SJCRH30 (cell line): ENCODE measurements at regions not wholly inside any gene's neighbourhood (a gene's known extent, or its start where the extent isn't known, plus 50 kb on each side); places are given as distances from the start of the nearest gene placed in this dataset.
"Not testable (repeated sequence)": the region's sequence is repeated elsewhere in the genome, so short reads cannot be mapped to it uniquely, and the experiment has no call there.

Experiments used
- DNase-seq, 2 experiments: peaks; one replicate each; pipeline ENCODE4 v3.0.0-alpha.2; 2015 to 2020
- H3K27ac ChIP-seq: fragments of 250-450 bp; sonication (Bioruptor Pico); 2 replicates; pipeline ENCODE4 v1.5.1; 2020; ENCODE audit warnings: mild to moderate bottlenecking, moderate library complexity
- H3K27me3 ChIP-seq: fragments of 250-450 bp; sonication (Bioruptor Pico); 2 replicates; pipeline ENCODE4 v1.5.1; 2020; ENCODE audit warnings: mild to moderate bottlenecking, moderate library complexity
- H3K36me3 ChIP-seq: fragments of 250-450 bp; sonication (Bioruptor Pico); 2 replicates; pipeline ENCODE4 v1.5.1; 2020; ENCODE audit warnings: mild to moderate bottlenecking, moderate library complexity
- H3K4me1 ChIP-seq: fragments of 250-450 bp; sonication (Bioruptor Pico); 2 replicates; pipeline ENCODE4 v1.5.1; 2020; ENCODE audit warnings: mild to moderate bottlenecking, moderate library complexity
- H3K4me3 ChIP-seq: fragments of 250-450 bp; sonication (Bioruptor Pico); 2 replicates; pipeline ENCODE4 v1.5.1; 2020; ENCODE audit warnings: mild to moderate bottlenecking, moderate library complexity
- H3K9me3 ChIP-seq: fragments of 250-450 bp; sonication (Bioruptor Pico); replicated peaks from 2 replicates; pipeline ENCODE4 v1.5.1; 2020; ENCODE audit warnings: mild to moderate bottlenecking, moderate library complexity

- Histone ChIP-seq H3K4me1 (no peaks in the 10 kb centered on the region), H3K27me3 (no peaks in the 10 kb centered on the region), H3K36me3 (no peaks in the 10 kb centered on the region), H3K9me3 (peaks cover 5% of the 10 kb centered on the region; the same call in 1 of the 2 replicates), H3K4me3 (no peak overlapping the region), H3K27ac (no peak overlapping the region)
- DNase-seq = no peak
These were observed 751.4 kb upstream of the AUTS2 start for GRCh38 chr7:68846811-68847325.

GRCh38 chr7:68853254-68853653, 745.0 kb upstream of the AUTS2 start:
- DNase-seq = no peak
- H3K27me3 ChIP-seq = no peaks in the 10 kb centered on the region
- H3K27ac ChIP-seq = no peak overlapping the region

GRCh38 chr7:68857571-68857970, 740.7 kb upstream of the AUTS2 start:
- Histone ChIP-seq H3K36me3 (no peaks in the 10 kb centered on the region), H3K4me3 (no peak overlapping the region), H3K9me3 (no peaks in the 10 kb centered on the region), H3K4me1 (no peaks in the 10 kb centered on the region), H3K27ac (no peak overlapping the region), H3K27me3 (no peaks in the 10 kb centered on the region)
- no peak for DNase-seq

More at GRCh38 chr7:68853254-68853653, 745.0 kb upstream of the AUTS2 start:
- no peaks in the 10 kb centered on the region for H3K4me1 ChIP-seq
- no peak overlapping the region for H3K4me3 ChIP-seq
- H3K36me3 ChIP-seq = no peaks in the 10 kb centered on the region
- peaks cover 5% of the 10 kb centered on the region; the same call in 1 of the 2 replicates for H3K9me3 ChIP-seq

GRCh38 chr7:68858497-68858896, 739.8 kb upstream of the AUTS2 start:
- Histone ChIP-seq H3K4me3 (no peak overlapping the region), H3K27me3 (no peaks in the 10 kb centered on the region), H3K27ac (no peak overlapping the region), H3K4me1 (no peaks in the 10 kb centered on the region), H3K9me3 (no peaks in the 10 kb centered on the region), H3K36me3 (no peaks in the 10 kb centered on the region)
- DNase-seq = no peak

GRCh38 chr7:68861171-68861570, 737.1 kb upstream of the AUTS2 start:
- Histone ChIP-seq H3K36me3 (no peaks in the 10 kb centered on the region), H3K27me3 (no peaks in the 10 kb centered on the region), H3K4me1 (no peaks in the 10 kb centered on the region), H3K27ac (no peak overlapping the region), H3K9me3 (no peaks in the 10 kb centered on the region), H3K4me3 (no peak overlapping the region)
- no peak for DNase-seq

GRCh38 chr7:68862261-68862660, 736.0 kb upstream of the AUTS2 start:
- H3K27me3 ChIP-seq = no peaks in the 10 kb centered on the region
- H3K4me1 ChIP-seq = no peaks in the 10 kb centered on the region
- H3K27ac ChIP-seq = no peak overlapping the region
- H3K9me3 ChIP-seq = no peaks in the 10 kb centered on the region
- no peaks in the 10 kb centered on the region for H3K36me3 ChIP-seq
- DNase-seq = no peak
- no peak overlapping the region for H3K4me3 ChIP-seq

GRCh38 chr7:68862736-68863135, 735.5 kb upstream of the AUTS2 start:
- Histone ChIP-seq H3K27ac (no peak overlapping the region), H3K9me3 (no peaks in the 10 kb centered on the region), H3K4me3 (no peak overlapping the region), H3K36me3 (no peaks in the 10 kb centered on the region), H3K4me1 (no peaks in the 10 kb centered on the region), H3K27me3 (no peaks in the 10 kb centered on the region)
- peak in 1 of 2 experiments; percentile 5 for DNase-seq

- Histone ChIP-seq H3K27ac (no peak overlapping the region), H3K9me3 (0 out of 2 replicates have a peak, but pooled peaks cover 3% of the 10 kb centered on the region), H3K4me3 (no peak overlapping the region), H3K27me3 (no peaks in the 10 kb centered on the region), H3K36me3 (no peaks in the 10 kb centered on the region), H3K4me1 (no peaks in the 10 kb centered on the region)
- no peak for DNase-seq
These were observed 732.7 kb upstream of the AUTS2 start for GRCh38 chr7:68865351-68866199.

- no peak overlapping the region for H3K27ac ChIP-seq
- no peak overlapping the region for H3K4me3 ChIP-seq
- H3K27me3 ChIP-seq = no peaks in the 10 kb centered on the region
- 0 out of 2 replicates have a peak, but pooled peaks cover 3% of the 10 kb centered on the region for H3K9me3 ChIP-seq
- H3K36me3 ChIP-seq = no peaks in the 10 kb centered on the region
- H3K4me1 ChIP-seq = no peaks in the 10 kb centered on the region
- no peak for DNase-seq
These were observed 732.1 kb upstream of the AUTS2 start for GRCh38 chr7:68866200-68866570.

GRCh38 chr7:68866721-68867120, 731.6 kb upstream of the AUTS2 start:
- H3K27ac ChIP-seq, DNase-seq, H3K4me3 ChIP-seq, H3K36me3 ChIP-seq, H3K9me3 ChIP-seq, H3K27me3 ChIP-seq, H3K4me1 ChIP-seq: not testable (repeated sequence)

GRCh38 chr7:68868978-68869377, 729.3 kb upstream of the AUTS2 start:
- Histone ChIP-seq H3K36me3 (no peaks in the 10 kb centered on the region), H3K27me3 (no peaks in the 10 kb centered on the region), H3K4me3 (no peak overlapping the region), H3K4me1 (no peaks in the 10 kb centered on the region), H3K27ac (no peak overlapping the region), H3K9me3 (0 out of 2 replicates have a peak, but pooled peaks cover 3% of the 10 kb centered on the region)
- DNase-seq = no peak

GRCh38 chr7:68873616-68874015, 724.7 kb upstream of the AUTS2 start:
- Histone ChIP-seq H3K4me3 (no peak overlapping the region), H3K27ac (no peak overlapping the region), H3K4me1 (no peaks in the 10 kb centered on the region), H3K36me3 (no peaks in the 10 kb centered on the region), H3K9me3 (no peaks in the 10 kb centered on the region), H3K27me3 (no peaks in the 10 kb centered on the region; the same call in 1 of the 2 replicates)
- no peak for DNase-seq

GRCh38 chr7:68875857-68876256, 722.4 kb upstream of the AUTS2 start:
- no peaks in the 10 kb centered on the region for H3K4me1 ChIP-seq
- H3K4me3 ChIP-seq = no peak overlapping the region
- H3K36me3 ChIP-seq = no peaks in the 10 kb centered on the region
- no peak for DNase-seq
- H3K27me3 ChIP-seq = no peaks in the 10 kb centered on the region; the same call in 1 of the 2 replicates
- no peak overlapping the region for H3K27ac ChIP-seq
- H3K9me3 ChIP-seq = no peaks in the 10 kb centered on the region

- H3K4me3 ChIP-seq, H3K9me3 ChIP-seq, H3K27me3 ChIP-seq, H3K4me1 ChIP-seq, DNase-seq, H3K27ac ChIP-seq, H3K36me3 ChIP-seq: not testable (repeated sequence)
These were observed 711.2 kb upstream of the AUTS2 start for GRCh38 chr7:68887116-68887515.

- no peaks in the 10 kb centered on the region for H3K27me3 ChIP-seq
- no peaks in the 10 kb centered on the region for H3K36me3 ChIP-seq
- H3K4me3 ChIP-seq = no peak overlapping the region
- H3K27ac ChIP-seq = no peak overlapping the region
- no peaks in the 10 kb centered on the region for H3K4me1 ChIP-seq
- DNase-seq = no peak
- no peaks in the 10 kb centered on the region for H3K9me3 ChIP-seq
These were observed 709.3 kb upstream of the AUTS2 start for GRCh38 chr7:68888971-68889385.

GRCh38 chr7:68892236-68892635, 706.0 kb upstream of the AUTS2 start:
- H3K4me3 ChIP-seq = no peak overlapping the region
- no peaks in the 10 kb centered on the region for H3K36me3 ChIP-seq
- H3K9me3 ChIP-seq = no peaks in the 10 kb centered on the region
- H3K4me1 ChIP-seq = no peaks in the 10 kb centered on the region
- no peak for DNase-seq
- H3K27ac ChIP-seq = no peak overlapping the region
- H3K27me3 ChIP-seq = no peaks in the 10 kb centered on the region
